Nephron progenitor cell (in vitro differentiated cells): ENCODE measurements at regions not wholly inside any gene's neighbourhood (a gene's known extent, or its start where the extent isn't known, plus 50 kb on each side); places are given as distances from the start of the nearest gene placed in this dataset.
"Not testable (repeated sequence)": the region's sequence is repeated elsewhere in the genome, so short reads cannot be mapped to it uniquely, and the experiment has no call there.

Experiments used
- DNase-seq: peaks from one replicate; pipeline ENCODE4 v3.0.0; 2021
- H3K27ac Mint-ChIP-seq: 2 replicates; pipeline ENCODE4 v1.8.0; 2021; ENCODE audit warnings: mild to moderate bottlenecking, moderate library complexity, mixed read lengths
- H3K27me3 Mint-ChIP-seq: 2 replicates; pipeline ENCODE4 v1.8.0; 2021; ENCODE audit warnings: mild to moderate bottlenecking, low read depth, mixed read lengths; ENCODE audit not compliant: poor library complexity
- H3K36me3 Mint-ChIP-seq: 2 replicates; pipeline ENCODE4 v1.8.0; 2021; ENCODE audit warnings: low read depth, mixed read lengths
- H3K4me1 Mint-ChIP-seq: 2 replicates; pipeline ENCODE4 v1.8.0; 2021; ENCODE audit warnings: mixed read lengths
- H3K4me3 Mint-ChIP-seq: 2 replicates; pipeline ENCODE4 v1.8.0; 2021; ENCODE audit warnings: mild to moderate bottlenecking, moderate library complexity, mixed read lengths
- H3K9me3 Mint-ChIP-seq: 2 replicates; pipeline ENCODE4 v1.8.0; 2021; ENCODE audit warnings: mild to moderate bottlenecking, moderate library complexity, mixed read lengths
- CTCF ChIP-seq: fragments of 200-600 bp; sonication (generic); IDR thresholded peaks from 2 replicates; pipeline ENCODE4 v1.5.0; 2021; ENCODE audit warnings: antibody characterized with exemption

- Mint-ChIP-seq H3K4me3 (no peak overlapping the region), H3K4me1 (no peaks in the 10 kb centered on the region), H3K36me3 (no peaks in the 10 kb centered on the region), H3K27ac (no peak overlapping the region), H3K9me3 (no peaks in the 10 kb centered on the region), H3K27me3 (no peaks in the 10 kb centered on the region)
- no peak for TF ChIP-seq CTCF
- no peak for DNase-seq
Observed at GRCh38 chr13:76663592-76664335, 222.4 kb downstream of the KCTD12 start.

DNA sequence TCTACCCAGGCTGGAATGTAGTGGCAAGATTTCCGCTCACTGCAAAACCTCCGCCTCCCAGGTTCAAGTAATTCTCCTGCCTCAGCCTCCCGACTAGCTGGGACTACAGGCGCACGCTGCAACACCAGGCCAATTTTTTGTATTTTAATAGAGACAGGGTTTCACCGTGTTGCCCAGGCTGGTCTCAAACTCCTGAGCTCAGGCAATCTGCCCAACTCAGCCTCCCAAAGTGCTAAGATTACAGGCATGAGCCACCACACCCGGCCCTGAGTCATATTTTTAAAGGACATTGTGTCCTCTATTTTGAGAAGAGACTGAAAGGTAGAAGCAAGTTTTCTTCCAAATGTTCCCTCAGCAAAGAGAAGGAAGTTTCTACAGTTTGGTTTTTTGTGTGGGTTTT is 227.1 kb downstream of the KCTD12 start:
- not testable (repeated sequence) for H3K27ac Mint-ChIP-seq, H3K4me3 Mint-ChIP-seq, DNase-seq, H3K9me3 Mint-ChIP-seq, H3K36me3 Mint-ChIP-seq, H3K4me1 Mint-ChIP-seq, H3K27me3 Mint-ChIP-seq

- Mint-ChIP-seq H3K27ac (no peak overlapping the region), H3K4me1 (no peaks in the 10 kb centered on the region), H3K9me3 (no peaks in the 10 kb centered on the region), H3K27me3 (peaks cover 6% of the 10 kb centered on the region), H3K4me3 (no peak overlapping the region), H3K36me3 (no peaks in the 10 kb centered on the region)
- no peak for TF ChIP-seq CTCF
- DNase-seq: no peak
Observed at GRCh38 chr13:76656500-76656899, 229.7 kb downstream of the KCTD12 start.

GRCh38 chr13:76656056-76656455 is 230.1 kb downstream of the KCTD12 start:
- TF ChIP-seq CTCF: no peak

GRCh38 chr13:76654263-76654662 is 231.9 kb downstream of the KCTD12 start:
- Mint-ChIP-seq H3K27me3 (peaks cover 9% of the 10 kb centered on the region), H3K36me3 (no peaks in the 10 kb centered on the region), H3K27ac (no peak overlapping the region), H3K9me3 (no peaks in the 10 kb centered on the region), H3K4me3 (no peak overlapping the region), H3K4me1 (no peaks in the 10 kb centered on the region)
- DNase-seq: no peak
- TF ChIP-seq CTCF: no peak

More at GRCh38 chr13:76656056-76656455, 230.1 kb downstream of the KCTD12 start:
- peaks cover 6% of the 10 kb centered on the region for H3K27me3 Mint-ChIP-seq
- no peaks in the 10 kb centered on the region for H3K9me3 Mint-ChIP-seq
- no peaks in the 10 kb centered on the region for H3K36me3 Mint-ChIP-seq
- no peak for DNase-seq
- no peaks in the 10 kb centered on the region for H3K4me1 Mint-ChIP-seq
- H3K27ac Mint-ChIP-seq: no peak overlapping the region
- H3K4me3 Mint-ChIP-seq: no peak overlapping the region

GRCh38 chr13:76651286-76651685 is 234.9 kb downstream of the KCTD12 start:
- H3K27me3 Mint-ChIP-seq: peaks cover 17% of the 10 kb centered on the region
- no peaks in the 10 kb centered on the region for H3K9me3 Mint-ChIP-seq
- DNase-seq: no peak
- H3K27ac Mint-ChIP-seq: no peak overlapping the region
- H3K4me3 Mint-ChIP-seq: no peak overlapping the region
- H3K36me3 Mint-ChIP-seq: no peaks in the 10 kb centered on the region
- TF ChIP-seq CTCF: no peak
- no peaks in the 10 kb centered on the region for H3K4me1 Mint-ChIP-seq
